Testis (tissue), 2 donors: ENCODE measurements at regions not wholly inside any gene's neighbourhood (a gene's known extent, or its start where the extent isn't known, plus 50 kb on each side); places are given as distances from the start of the nearest gene placed in this dataset.
"Not testable (repeated sequence)": the region's sequence is repeated elsewhere in the genome, so short reads cannot be mapped to it uniquely, and the experiment has no call there.

Experiments
- DNase-seq: peaks from one replicate; pipeline ENCODE4 v3.0.0-alpha.2; 2019
- H3K27ac ChIP-seq, 2 donors: fragments of 200-600 bp; sonication (generic); one replicate each; pipeline ENCODE4 v1.5.1; 2019
- H3K27me3 ChIP-seq: fragments of 200-600 bp; sonication (generic); one replicate; pipeline ENCODE4 v1.5.1; 2019
- H3K36me3 ChIP-seq: fragments of 200-600 bp; sonication (generic); one replicate; pipeline ENCODE4 v1.5.1; 2017; ENCODE audit warnings: low read depth; ENCODE audit errors: missing control alignments
- H3K4me1 ChIP-seq: fragments of 200-600 bp; sonication (generic); one replicate; pipeline ENCODE4 v1.5.1; 2019
- H3K4me3 ChIP-seq, 2 donors: fragments of 200-600 bp; sonication (generic); one replicate each; pipeline ENCODE4 v1.5.1; 2017 to 2019
- H3K9me3 ChIP-seq: fragments of 200-600 bp; sonication (generic); one replicate; pipeline ENCODE4 v1.5.1; 2017
- CTCF ChIP-seq, 3 experiments: fragments of 450-650 bp in 2 of 3; fragments of 200-600 bp in 1 of 3; sonication (generic) in 1 of 3; IDR thresholded peaks; one replicate each; pipeline ENCODE4 v1.5.1; 2016 to 2019; ENCODE audit warnings: antibody characterized with exemption in 3 of 3, mild to moderate bottlenecking in 2 of 3, moderate library complexity in 1 of 3
- POLR2A ChIP-seq: fragments of 450-650 bp; IDR thresholded peaks from one replicate; pipeline ENCODE4 v1.6.1; 2017; ENCODE audit warnings: antibody characterized with exemption, mild to moderate bottlenecking, moderate library complexity
- WGBS, 2 donors: methylation state at CpG; one replicate each; pipeline ENCODE4 v1.1.5; 2018; 5-methylcytosine and 5-hydroxymethylcytosine counted together
- intact Hi-C: fragments of 100-400 bp; cut with DNase I; formaldehyde crosslinking; loops from one replicate; pipeline ENCODE4 v1.15.1; 2023; ENCODE audit warnings: low total_unique reads

GRCh38 chr17:53218723-53219122 lies 604.0 kb upstream of the KIF2B start:
- intact Hi-C loops, result no loop called here
- Histone ChIP-seq H3K27me3 (no peaks in the 10 kb centered on the region), H3K4me1 (no peaks in the 10 kb centered on the region), H3K4me3 (no peak overlapping the region), H3K9me3 (no peaks in the 10 kb centered on the region), H3K27ac (no peak overlapping the region), H3K36me3 (no peaks in the 10 kb centered on the region)
- DNase-seq, result no peak
- TF ChIP-seq CTCF (IDR thresholded peaks at IDR 0.05) (no peak), POLR2A (no peak)
- WGBS, 2 donors, result 75 to 94% methylated on average over 2 of the region's 2 CpGs

DNA sequence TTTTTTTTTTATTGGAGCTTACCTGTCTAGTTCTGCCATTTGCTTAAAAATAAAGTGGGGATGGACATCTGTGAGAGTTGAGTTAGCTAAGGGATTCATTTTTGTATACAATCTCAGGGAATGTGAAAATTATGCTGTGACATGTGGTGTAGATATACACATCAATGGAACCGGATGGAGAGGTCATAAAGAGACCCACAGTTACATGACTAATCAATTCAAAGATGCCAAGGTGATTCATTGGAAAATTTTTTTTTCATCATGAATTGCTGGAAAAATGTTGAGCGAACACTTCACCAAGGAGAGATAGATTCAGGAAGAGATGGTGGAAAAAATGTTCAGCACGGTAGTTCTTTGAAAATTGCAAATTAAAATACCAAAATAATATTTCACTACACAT lies 605.4 kb upstream of the KIF2B start:
- intact Hi-C loops, result no loop called here
- DNase-seq, result no peak
- Histone ChIP-seq H3K36me3 (no peaks in the 10 kb centered on the region), H3K27ac (no peak overlapping the region), H3K9me3 (no peaks in the 10 kb centered on the region), H3K27me3 (no peaks in the 10 kb centered on the region), H3K4me1 (no peaks in the 10 kb centered on the region), H3K4me3 (no peak overlapping the region)
- TF ChIP-seq CTCF (IDR thresholded peaks at IDR 0.05), result no peak
- no peak for TF ChIP-seq POLR2A
- 82 to 93% methylated on average over 3 of the region's 3 CpGs for WGBS, 2 donors

DNA sequence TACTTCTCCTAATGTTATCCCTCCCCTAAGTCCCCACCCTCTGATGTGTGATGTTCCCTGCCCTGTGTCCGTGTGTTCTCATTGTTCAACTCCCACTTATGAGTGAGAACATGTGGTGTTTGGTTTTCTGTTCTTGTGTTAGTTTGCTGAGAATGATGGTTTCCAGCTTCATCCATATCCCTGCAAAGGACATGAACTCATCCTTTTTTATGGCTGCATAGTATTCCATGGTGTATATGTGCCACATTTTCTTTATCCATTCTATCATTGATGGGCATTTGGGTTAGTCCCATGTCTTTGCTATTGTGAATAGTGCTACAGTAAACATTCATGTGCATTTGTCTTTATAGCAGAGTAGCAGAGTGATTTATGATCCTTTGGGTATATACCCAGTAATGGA lies 613.8 kb upstream of the KIF2B start:
- 88 to 100% methylated on average over 1 of the region's 1 CpG for WGBS, 2 donors
- H3K36me3 ChIP-seq, intact Hi-C loops: not testable (repeated sequence)

DNA sequence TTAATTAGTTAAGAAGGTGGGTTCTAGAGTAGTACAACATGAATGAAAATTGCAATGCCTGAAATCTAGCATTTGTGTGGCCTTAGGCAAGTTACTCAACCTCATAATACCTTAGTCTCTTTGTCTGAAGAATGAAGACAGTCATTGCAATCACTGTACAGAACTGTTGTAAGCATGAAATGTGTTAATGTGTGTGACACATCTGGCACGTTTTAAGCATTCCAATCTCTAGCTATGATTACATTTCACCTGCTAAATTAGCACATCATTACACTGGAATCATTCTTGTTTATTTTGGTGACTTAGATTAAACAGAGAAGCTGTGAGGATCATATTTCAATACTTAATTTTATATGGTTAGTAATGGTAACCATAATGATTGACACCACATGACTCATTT lies 629.7 kb upstream of the KIF2B start:
- 69 to 79% methylated on average over 1 of the region's 1 CpG for WGBS, 2 donors
- H3K27ac ChIP-seq, result no peak overlapping the region
- DNase-seq, result no peak
- intact Hi-C loops, result no loop called here
- TF ChIP-seq CTCF (IDR thresholded peaks at IDR 0.05) (no peak), POLR2A (no peak)
- no peaks in the 10 kb centered on the region for H3K27me3 ChIP-seq
- no peaks in the 10 kb centered on the region for H3K36me3 ChIP-seq
- H3K4me1 ChIP-seq, result no peaks in the 10 kb centered on the region
- H3K9me3 ChIP-seq, result no peaks in the 10 kb centered on the region
- no peak overlapping the region for H3K4me3 ChIP-seq

More for the DNA sequence above, 613.8 kb upstream of the KIF2B start:
- not testable (repeated sequence) for DNase-seq, H3K9me3 ChIP-seq, H3K4me3 ChIP-seq, H3K4me1 ChIP-seq, H3K27ac ChIP-seq, H3K27me3 ChIP-seq

- Histone ChIP-seq H3K27ac (no peak overlapping the region), H3K4me1 (no peaks in the 10 kb centered on the region), H3K36me3 (no peaks in the 10 kb centered on the region), H3K27me3 (no peaks in the 10 kb centered on the region), H3K9me3 (no peaks in the 10 kb centered on the region), H3K4me3 (no peak overlapping the region)
- TF ChIP-seq CTCF (IDR thresholded peaks at IDR 0.05) (no peak), POLR2A (no peak)
- intact Hi-C loops, result no loop called here
- DNase-seq, result no peak
Measured at GRCh38 chr17:53191878-53192277, 630.8 kb upstream of the KIF2B start.
